ENCODE measurements at regions not wholly inside any gene's neighbourhood (a gene's known extent, or its start where the extent isn't known, plus 50 kb on each side); places are given as distances from the start of the nearest gene placed in this dataset.

DNA sequence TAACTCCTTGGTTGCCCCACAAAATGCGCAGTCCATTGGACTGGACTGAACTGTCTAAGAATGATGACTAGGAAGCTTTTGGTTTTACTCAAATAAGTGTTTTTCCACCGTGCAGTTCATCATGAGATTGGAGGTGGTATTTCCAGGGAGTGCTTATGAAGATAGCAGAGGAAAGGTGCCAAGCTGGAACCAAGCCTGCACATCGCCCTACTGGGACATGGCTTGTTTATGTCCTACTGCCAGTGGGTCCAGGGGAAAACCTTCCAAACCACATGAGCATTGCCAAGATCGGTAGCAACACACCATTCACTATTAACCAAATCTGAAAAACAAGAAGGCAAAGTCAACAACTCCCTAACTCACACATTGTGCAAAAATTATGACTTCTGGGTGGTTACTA is 54.7 kb upstream of the DSCAM start:
- no peak overlapping the region for H3K4me3 ChIP-seq (ENCODE audit: insufficient read depth, low read depth, low read length)
- no peak for DNase-seq
- no peaks in the 10 kb centered on the region for H3K27me3 ChIP-seq (ENCODE audit: control insufficient read depth, insufficient read depth, low read length)
- no peaks in the 10 kb centered on the region for H3K36me3 ChIP-seq (replicated peaks; ENCODE audit: control insufficient read depth, insufficient read depth, low read length)

DNA sequence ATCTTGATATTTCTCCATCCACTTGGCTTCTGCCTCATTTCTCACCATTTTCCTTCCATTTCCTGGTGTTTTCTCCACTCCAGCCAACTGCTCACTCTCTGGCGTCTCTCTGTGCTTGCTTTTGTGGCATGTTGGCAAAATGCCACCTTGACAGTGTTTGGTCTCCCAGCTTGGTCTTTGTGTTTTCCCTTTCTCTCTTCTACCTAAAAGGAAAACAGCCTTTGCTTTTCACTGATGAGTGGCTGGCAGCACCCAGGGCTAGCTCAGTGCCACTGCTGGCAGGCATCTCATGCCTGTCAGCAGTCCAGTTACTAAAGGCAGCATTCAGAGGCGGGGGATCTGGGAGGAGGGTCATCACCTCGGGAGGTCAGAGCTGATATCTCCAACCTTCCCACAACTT is 55.3 kb upstream of the DSCAM start:
- H3K4me3 ChIP-seq (ENCODE audit: insufficient read depth, low read depth, low read length) = no peak overlapping the region
- no peaks in the 10 kb centered on the region for H3K36me3 ChIP-seq (replicated peaks; ENCODE audit: control insufficient read depth, insufficient read depth, low read length)
- no peak for DNase-seq
- no peaks in the 10 kb centered on the region for H3K27me3 ChIP-seq (ENCODE audit: control insufficient read depth, insufficient read depth, low read length)

DNA sequence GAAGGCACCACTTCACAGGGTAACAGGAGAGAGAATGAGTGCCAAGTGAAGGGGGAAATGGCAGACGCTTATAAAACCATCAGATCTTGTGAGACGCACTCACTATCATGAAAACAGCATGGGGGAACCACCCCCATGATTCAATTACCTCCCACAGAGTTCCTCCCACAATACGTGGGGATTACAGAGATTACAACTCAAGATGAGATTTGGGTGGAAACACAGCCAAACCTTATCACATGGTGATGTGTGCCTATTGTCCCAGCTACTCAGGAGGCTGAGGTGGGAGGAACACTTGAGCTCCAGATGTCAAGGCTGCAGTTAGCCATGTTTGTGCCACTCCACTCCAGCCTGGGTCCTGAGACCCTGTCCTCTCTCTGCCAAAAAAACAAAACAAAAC is 56.0 kb upstream of the DSCAM start:
- H3K27me3 ChIP-seq (ENCODE audit: control insufficient read depth, insufficient read depth, low read length) = no peaks in the 10 kb centered on the region
- no peak overlapping the region for H3K4me3 ChIP-seq (ENCODE audit: insufficient read depth, low read depth, low read length)
- H3K36me3 ChIP-seq (replicated peaks; ENCODE audit: control insufficient read depth, insufficient read depth, low read length) = no peaks in the 10 kb centered on the region
- DNase-seq = no peak

DNA sequence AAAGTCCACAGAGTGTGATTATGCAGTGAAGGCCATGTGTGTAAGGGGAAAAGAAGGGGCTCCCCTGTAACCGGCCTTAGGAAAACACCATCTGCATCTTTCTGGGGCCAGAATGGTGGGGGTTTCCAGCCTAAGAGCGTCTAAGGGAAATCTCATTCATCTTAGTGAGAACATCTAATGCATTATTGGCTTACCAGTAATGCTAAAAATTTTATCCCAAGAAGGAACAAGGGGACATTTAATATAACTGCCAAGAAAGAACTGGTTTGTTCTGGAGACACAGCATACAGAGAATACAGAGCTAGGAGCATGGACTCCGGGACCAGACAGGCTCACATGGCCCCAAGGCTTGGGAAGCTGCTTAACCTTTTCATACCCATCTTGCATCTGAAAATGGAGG is 58.3 kb upstream of the DSCAM start:
- Histone ChIP-seq H3K36me3 (replicated peaks; ENCODE audit: control insufficient read depth, insufficient read depth, low read length) (no peaks in the 10 kb centered on the region), H3K4me3 (ENCODE audit: insufficient read depth, low read depth, low read length) (no peak overlapping the region), H3K27me3 (ENCODE audit: control insufficient read depth, insufficient read depth, low read length) (no peaks in the 10 kb centered on the region)
- no peak for DNase-seq

DNA sequence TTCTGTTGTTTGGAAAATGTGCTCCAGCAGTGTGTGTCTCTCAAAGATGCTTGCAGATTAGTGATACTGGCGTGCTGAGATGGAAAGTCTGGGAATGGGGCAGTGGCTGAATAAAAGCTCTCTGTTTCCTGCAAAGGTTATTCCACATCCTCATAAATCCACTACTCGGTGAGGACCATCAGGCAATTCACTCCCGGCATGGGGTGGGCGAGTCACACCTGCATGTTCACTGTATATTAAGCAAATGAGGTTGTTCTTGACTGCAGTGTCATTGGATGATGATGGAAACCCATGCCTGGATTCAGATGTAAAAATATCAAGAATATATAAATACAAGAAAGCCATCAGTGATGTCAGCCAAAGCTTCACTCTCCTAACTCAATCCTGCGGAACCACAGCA is 65.4 kb upstream of the DSCAM start:
- DNase-seq = no peak
- Histone ChIP-seq H3K4me3 (ENCODE audit: insufficient read depth, low read depth, low read length) (no peak overlapping the region), H3K27me3 (ENCODE audit: control insufficient read depth, insufficient read depth, low read length) (no peaks in the 10 kb centered on the region), H3K36me3 (replicated peaks; ENCODE audit: control insufficient read depth, insufficient read depth, low read length) (no peaks in the 10 kb centered on the region)

DNA sequence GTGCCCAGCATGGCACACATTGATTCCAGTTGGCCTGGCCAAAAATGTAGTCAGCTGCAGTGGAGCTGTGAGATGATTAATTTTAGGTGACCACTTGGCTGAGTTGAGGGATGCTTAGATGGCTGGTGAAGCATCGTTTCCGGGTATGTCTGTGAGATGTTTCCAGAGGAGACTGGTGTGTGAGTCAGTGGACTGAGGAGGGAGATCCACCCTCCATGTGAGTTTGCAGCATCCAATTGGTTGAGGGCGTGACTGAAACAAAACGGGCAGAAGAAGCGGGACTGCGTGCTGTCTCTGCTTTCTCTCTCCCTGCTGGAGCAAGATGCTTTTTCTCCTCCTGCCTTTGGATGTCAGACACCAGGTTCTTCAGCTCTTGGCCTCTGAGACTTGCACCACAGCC is 68.2 kb upstream of the DSCAM start:
- no peak for DNase-seq
- Histone ChIP-seq H3K27me3 (ENCODE audit: control insufficient read depth, insufficient read depth, low read length) (no peaks in the 10 kb centered on the region), H3K4me3 (ENCODE audit: insufficient read depth, low read depth, low read length) (no peak overlapping the region), H3K36me3 (replicated peaks; ENCODE audit: control insufficient read depth, insufficient read depth, low read length) (no peaks in the 10 kb centered on the region)

DNA sequence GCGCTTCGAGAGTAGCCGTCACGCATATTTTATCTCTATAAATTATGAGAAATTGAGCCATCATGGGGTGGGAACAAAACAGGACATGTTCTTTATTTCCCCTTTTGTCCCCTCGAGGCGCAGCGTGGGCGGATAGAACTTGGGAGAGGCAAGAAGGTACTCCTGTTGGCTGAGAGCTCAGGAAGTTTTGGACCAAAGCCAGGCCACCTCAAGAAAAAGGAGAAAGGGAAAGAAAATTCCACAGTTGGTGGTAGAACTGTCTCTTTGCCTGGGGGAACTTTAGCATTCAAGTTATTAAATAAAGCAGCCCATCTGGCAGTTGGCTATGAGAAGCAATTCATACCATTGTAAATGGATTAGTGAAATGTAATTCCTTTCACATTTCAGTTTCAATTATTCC is 76.4 kb upstream of the DSCAM start:
- no peak overlapping the region for H3K4me3 ChIP-seq (ENCODE audit: insufficient read depth, low read depth, low read length)
- H3K27me3 ChIP-seq (ENCODE audit: control insufficient read depth, insufficient read depth, low read length) = no peaks in the 10 kb centered on the region
- no peak for DNase-seq
- H3K36me3 ChIP-seq (replicated peaks; ENCODE audit: control insufficient read depth, insufficient read depth, low read length) = no peaks in the 10 kb centered on the region

DNA sequence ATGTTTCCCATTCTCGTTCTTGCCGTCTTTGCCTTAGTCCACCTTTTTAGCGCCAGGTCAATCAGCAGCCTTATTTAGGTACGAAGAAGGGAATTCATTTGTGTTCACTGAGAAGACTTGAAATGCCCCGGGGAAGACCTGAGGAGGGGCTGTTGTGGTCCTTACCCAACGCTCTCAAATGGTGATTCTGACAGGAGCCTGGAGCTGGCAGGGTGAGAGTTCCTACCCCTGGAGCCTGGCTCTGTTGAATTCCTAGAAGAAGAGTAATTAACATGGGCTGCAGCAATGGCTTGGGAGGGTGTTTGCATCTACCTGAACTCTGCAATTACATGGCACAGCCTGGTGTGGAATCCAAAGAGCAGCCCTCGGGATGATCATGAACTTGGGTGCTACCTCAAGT is 76.9 kb upstream of the DSCAM start:
- no peak for DNase-seq
- H3K27me3 ChIP-seq (ENCODE audit: control insufficient read depth, insufficient read depth, low read length) = no peaks in the 10 kb centered on the region
- no peak overlapping the region for H3K4me3 ChIP-seq (ENCODE audit: insufficient read depth, low read depth, low read length)
- no peaks in the 10 kb centered on the region for H3K36me3 ChIP-seq (replicated peaks; ENCODE audit: control insufficient read depth, insufficient read depth, low read length)

DNA sequence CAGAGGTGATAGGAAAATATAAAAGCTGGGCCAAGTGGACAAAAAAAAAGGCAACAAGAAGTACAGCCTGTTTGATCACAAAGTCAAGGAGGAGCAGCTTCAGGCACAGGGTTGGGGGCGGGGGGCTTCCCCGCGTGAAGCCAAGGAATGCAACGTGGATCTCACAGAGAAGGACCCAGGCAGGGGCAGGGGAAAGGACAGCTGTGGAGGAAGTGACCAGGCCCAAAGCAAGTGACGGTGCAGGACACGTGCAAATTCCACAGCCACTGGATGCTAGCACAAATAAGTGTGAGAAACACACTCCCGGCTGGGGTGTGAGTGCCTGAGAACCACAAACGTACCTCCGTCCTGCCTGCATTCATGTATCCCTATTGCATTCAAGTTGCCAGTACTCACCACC is 77.7 kb upstream of the DSCAM start:
- DNase-seq = no peak
- no peaks in the 10 kb centered on the region for H3K36me3 ChIP-seq (replicated peaks; ENCODE audit: control insufficient read depth, insufficient read depth, low read length)
- H3K27me3 ChIP-seq (ENCODE audit: control insufficient read depth, insufficient read depth, low read length) = no peaks in the 10 kb centered on the region
- no peak overlapping the region for H3K4me3 ChIP-seq (ENCODE audit: insufficient read depth, low read depth, low read length)

DNA sequence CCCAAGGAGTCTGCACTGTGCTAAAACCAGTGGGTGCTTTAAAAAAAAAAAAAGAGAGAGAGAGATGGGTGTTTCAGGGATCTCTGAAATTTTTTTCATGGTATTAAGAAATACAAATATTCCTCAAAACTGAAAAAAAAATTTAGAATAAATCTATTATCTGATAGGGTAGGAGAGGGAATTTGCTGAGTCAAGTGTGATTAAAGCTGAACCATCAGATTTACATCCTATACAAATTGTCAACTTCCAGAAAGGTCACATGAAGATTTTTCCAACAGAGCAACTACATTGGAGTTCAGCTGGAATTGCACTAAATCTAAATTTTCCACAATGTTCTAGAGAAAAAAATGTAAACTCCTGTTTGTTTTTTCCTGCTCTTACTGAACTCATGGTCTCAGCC is 79.3 kb upstream of the DSCAM start:
- DNase-seq = no peak
- Histone ChIP-seq H3K36me3 (replicated peaks; ENCODE audit: control insufficient read depth, insufficient read depth, low read length) (no peaks in the 10 kb centered on the region), H3K27me3 (ENCODE audit: control insufficient read depth, insufficient read depth, low read length) (no peaks in the 10 kb centered on the region), H3K4me3 (ENCODE audit: insufficient read depth, low read depth, low read length) (no peak overlapping the region)

DNA sequence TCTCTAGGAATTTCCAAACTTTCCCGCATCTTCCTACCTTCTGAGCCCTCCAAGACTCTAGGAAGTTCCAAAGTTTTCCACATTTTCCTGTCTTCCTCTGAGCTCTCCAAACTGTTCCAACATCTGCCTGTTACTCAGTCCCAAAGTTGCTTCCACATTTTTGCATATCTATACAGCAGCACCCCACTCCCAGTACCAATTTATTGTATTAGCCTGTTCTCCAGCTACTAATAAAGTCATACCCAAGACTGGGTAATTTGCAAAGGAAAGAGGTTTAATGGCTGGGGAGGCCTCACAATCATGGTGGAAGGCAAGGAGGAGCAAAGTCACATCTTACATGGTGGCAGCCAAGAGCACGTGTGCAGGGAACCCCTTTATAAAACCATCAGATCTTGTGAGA is 82.9 kb upstream of the DSCAM start:
- DNase-seq = no peak
- H3K4me3 ChIP-seq (ENCODE audit: insufficient read depth, low read depth, low read length) = no peak overlapping the region

DNA sequence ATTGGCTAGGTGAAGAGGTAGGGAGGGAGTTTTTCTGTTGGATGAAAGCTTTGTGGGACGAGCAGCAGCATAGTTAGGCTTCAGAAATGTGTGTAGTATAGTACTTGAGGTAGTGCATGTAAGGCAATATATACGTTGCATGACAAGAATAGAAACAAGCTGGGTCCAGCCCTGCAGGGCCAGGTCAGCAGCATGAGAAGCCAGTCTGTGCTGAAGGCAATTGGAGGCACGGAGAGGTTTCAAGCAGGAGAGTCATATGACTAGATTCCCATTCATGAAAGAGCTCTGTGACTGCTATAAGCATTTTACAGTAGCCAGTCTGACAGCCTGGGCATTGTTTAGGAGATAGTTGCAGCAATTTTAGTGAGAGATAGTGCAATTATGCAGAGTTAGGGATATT is 84.2 kb upstream of the DSCAM start:
- Histone ChIP-seq H3K27me3 (ENCODE audit: control insufficient read depth, insufficient read depth, low read length) (no peaks in the 10 kb centered on the region), H3K4me3 (ENCODE audit: insufficient read depth, low read depth, low read length) (no peak overlapping the region), H3K36me3 (replicated peaks; ENCODE audit: control insufficient read depth, insufficient read depth, low read length) (no peaks in the 10 kb centered on the region)
- DNase-seq = no peak

More for the DNA sequence above, 82.9 kb upstream of the DSCAM start:
- H3K27me3 ChIP-seq (ENCODE audit: control insufficient read depth, insufficient read depth, low read length) = no peaks in the 10 kb centered on the region
- H3K36me3 ChIP-seq (replicated peaks; ENCODE audit: control insufficient read depth, insufficient read depth, low read length) = no peaks in the 10 kb centered on the region

DNA sequence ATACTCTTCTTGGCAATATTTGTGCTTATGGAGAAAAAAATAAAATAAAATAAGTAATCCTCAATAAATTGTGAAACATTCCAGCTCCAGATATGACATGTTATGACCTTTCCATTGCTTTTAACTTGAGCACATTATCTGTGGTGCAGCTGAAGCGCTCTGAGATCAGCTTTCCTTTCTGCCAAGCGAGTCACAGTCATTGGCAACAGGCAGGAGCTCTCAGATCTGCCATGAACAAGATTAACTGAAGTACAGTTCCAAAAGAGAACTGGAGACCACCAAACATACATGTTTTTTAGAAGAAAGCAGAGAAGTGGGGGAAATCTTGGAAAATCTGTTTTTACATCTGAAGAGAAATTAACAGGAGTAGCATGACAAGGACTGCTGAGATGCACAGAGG is 89.2 kb upstream of the DSCAM start:
- Histone ChIP-seq H3K4me3 (ENCODE audit: insufficient read depth, low read depth, low read length) (no peak overlapping the region), H3K27me3 (ENCODE audit: control insufficient read depth, insufficient read depth, low read length) (no peaks in the 10 kb centered on the region), H3K36me3 (replicated peaks; ENCODE audit: control insufficient read depth, insufficient read depth, low read length) (no peaks in the 10 kb centered on the region)
- no peak for DNase-seq

DNA sequence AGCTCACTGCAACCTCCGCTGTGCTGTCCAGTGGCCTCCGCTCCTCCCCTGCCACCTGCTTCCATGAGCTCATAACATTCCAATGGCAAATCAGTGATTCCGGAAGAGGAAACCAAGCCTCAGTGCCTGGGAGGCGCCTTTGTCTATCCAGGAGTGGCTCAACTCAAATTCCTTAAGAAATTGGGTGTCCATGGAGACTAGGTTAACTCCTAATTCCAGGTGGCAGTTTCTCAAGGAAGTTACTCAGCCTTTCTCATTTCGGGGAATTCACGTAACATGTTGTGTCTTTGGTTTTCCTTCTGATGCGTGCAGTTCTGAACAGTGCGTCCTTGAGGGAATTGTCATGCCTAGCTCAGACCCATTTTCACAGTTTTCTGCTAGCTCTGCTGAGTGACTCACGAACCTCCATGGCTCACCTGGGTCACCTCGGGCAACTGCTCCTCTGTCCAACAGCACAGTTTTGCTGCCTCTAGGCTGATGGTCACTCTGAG is 89.9 kb upstream of the DSCAM start:
- Histone ChIP-seq H3K27me3 (ENCODE audit: control insufficient read depth, insufficient read depth, low read length) (no peaks in the 10 kb centered on the region), H3K36me3 (replicated peaks; ENCODE audit: control insufficient read depth, insufficient read depth, low read length) (no peaks in the 10 kb centered on the region), H3K4me3 (ENCODE audit: insufficient read depth, low read depth, low read length) (no peak overlapping the region)
- no peak for DNase-seq

DNA sequence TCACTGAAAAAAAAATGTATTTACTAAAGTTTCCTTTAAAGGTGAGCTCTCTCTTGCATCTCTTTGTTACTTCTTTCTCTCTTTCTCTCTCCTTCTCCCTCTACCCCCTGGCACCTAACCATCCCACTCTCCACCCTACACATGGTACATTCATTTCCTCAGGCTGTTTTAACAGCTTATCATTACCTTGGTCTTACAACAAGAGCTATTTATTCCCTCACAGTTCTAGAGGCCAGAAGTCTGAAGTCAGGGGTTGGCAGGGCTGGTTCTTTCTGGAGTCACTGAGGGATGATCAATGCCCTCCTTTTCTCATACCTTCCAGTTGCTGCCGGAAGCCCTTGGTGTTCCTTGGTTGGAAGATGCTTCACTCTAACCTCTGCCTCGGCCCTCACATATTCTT is 91.1 kb upstream of the DSCAM start:
- no peak for DNase-seq
- H3K27me3 ChIP-seq (ENCODE audit: control insufficient read depth, insufficient read depth, low read length) = no peaks in the 10 kb centered on the region
- no peaks in the 10 kb centered on the region for H3K36me3 ChIP-seq (replicated peaks; ENCODE audit: control insufficient read depth, insufficient read depth, low read length)

DNA sequence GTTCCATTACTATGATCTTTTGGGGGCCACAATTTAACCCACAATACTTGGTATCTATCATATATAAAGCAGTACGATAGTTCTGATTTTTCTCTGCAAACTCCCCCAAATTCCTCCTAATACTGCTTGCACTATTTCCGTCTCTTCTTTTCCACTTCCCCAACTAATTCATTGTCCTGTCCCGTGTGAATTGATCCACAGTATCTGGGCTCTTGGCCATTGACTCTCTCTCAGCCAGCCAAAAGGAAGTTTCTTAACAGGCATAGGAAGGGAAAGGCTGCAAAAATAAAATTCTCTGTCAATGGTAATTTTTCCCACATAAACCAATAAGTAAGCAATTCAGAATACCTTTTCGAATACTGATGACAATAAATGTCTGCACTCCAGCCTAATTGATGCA is 91.7 kb upstream of the DSCAM start:
- DNase-seq = no peak

More for the DNA sequence above, 91.1 kb upstream of the DSCAM start:
- no peak overlapping the region for H3K4me3 ChIP-seq (ENCODE audit: insufficient read depth, low read depth, low read length)

More for the DNA sequence above, 91.7 kb upstream of the DSCAM start:
- H3K36me3 ChIP-seq (replicated peaks; ENCODE audit: control insufficient read depth, insufficient read depth, low read length) = no peaks in the 10 kb centered on the region
- no peak overlapping the region for H3K4me3 ChIP-seq (ENCODE audit: insufficient read depth, low read depth, low read length)
- no peaks in the 10 kb centered on the region for H3K27me3 ChIP-seq (ENCODE audit: control insufficient read depth, insufficient read depth, low read length)

All from H7 (cell line).